ENCODE measurements at regions not wholly inside any gene's neighbourhood (a gene's known extent, or its start where the extent isn't known, plus 50 kb on each side); places are given as distances from the start of the nearest gene placed in this dataset.

GRCh38 chr1:81379430-81379829 is 421.3 kb upstream of the ADGRL2 start:
- Mint-ChIP-seq H3K9me3 (no peaks in the 10 kb centered on the region), H3K27me3 (no peaks in the 10 kb centered on the region), H3K36me3 (ENCODE audit: low read depth) (no peaks in the 10 kb centered on the region), H3K4me1 (no peaks in the 10 kb centered on the region), H3K27ac (no peak overlapping the region), H3K4me3 (no peak overlapping the region)
- ChIA-PET POLR2A (no interaction called here), CTCF (no interaction called here)
- DNase-seq = no peak

GRCh38 chr1:81377406-81377805 is 423.3 kb upstream of the ADGRL2 start:
- CTCF ChIA-PET = no interaction called here

GRCh38 chr1:81375884-81376548 is 424.7 kb upstream of the ADGRL2 start:
- Mint-ChIP-seq H3K9me3 (no peaks in the 10 kb centered on the region), H3K4me3 (no peak overlapping the region), H3K4me1 (no peaks in the 10 kb centered on the region), H3K36me3 (ENCODE audit: low read depth) (no peaks in the 10 kb centered on the region), H3K27ac (no peak overlapping the region), H3K27me3 (no peaks in the 10 kb centered on the region)
- no peak for DNase-seq
- ChIA-PET POLR2A (no interaction called here), CTCF (no interaction called here)

More at GRCh38 chr1:81377406-81377805, 423.3 kb upstream of the ADGRL2 start:
- no peak overlapping the region for H3K27ac Mint-ChIP-seq
- H3K9me3 Mint-ChIP-seq = no peaks in the 10 kb centered on the region
- no peaks in the 10 kb centered on the region for H3K4me1 Mint-ChIP-seq
- H3K4me3 Mint-ChIP-seq = no peak overlapping the region
- POLR2A ChIA-PET = no interaction called here
- no peaks in the 10 kb centered on the region for H3K27me3 Mint-ChIP-seq
- H3K36me3 Mint-ChIP-seq (ENCODE audit: low read depth) = no peaks in the 10 kb centered on the region
- no peak for DNase-seq

GRCh38 chr1:81374481-81374880 is 426.3 kb upstream of the ADGRL2 start:
- ChIA-PET CTCF (no interaction called here), POLR2A (no interaction called here)
- DNase-seq = no peak
- no peaks in the 10 kb centered on the region for H3K36me3 Mint-ChIP-seq (ENCODE audit: low read depth)
- no peaks in the 10 kb centered on the region for H3K27me3 Mint-ChIP-seq
- H3K27ac Mint-ChIP-seq = no peak overlapping the region
- no peaks in the 10 kb centered on the region for H3K4me1 Mint-ChIP-seq
- H3K9me3 Mint-ChIP-seq = no peaks in the 10 kb centered on the region
- no peak overlapping the region for H3K4me3 Mint-ChIP-seq

- Mint-ChIP-seq H3K27me3 (no peaks in the 10 kb centered on the region), H3K27ac (no peak overlapping the region), H3K4me1 (no peaks in the 10 kb centered on the region), H3K9me3 (no peaks in the 10 kb centered on the region), H3K4me3 (no peak overlapping the region), H3K36me3 (ENCODE audit: low read depth) (no peaks in the 10 kb centered on the region)
- DNase-seq = no peak
- CTCF ChIA-PET = no interaction called here
- POLR2A ChIA-PET = no interaction called here
These were observed 428.9 kb upstream of the ADGRL2 start for GRCh38 chr1:81371864-81372263.

- Mint-ChIP-seq H3K36me3 (ENCODE audit: low read depth) (no peaks in the 10 kb centered on the region), H3K27me3 (no peaks in the 10 kb centered on the region), H3K4me3 (no peak overlapping the region), H3K4me1 (no peaks in the 10 kb centered on the region), H3K9me3 (no peaks in the 10 kb centered on the region), H3K27ac (no peak overlapping the region)
- ChIA-PET POLR2A (no interaction called here), CTCF (no interaction called here)
- DNase-seq = no peak
These were observed 430.9 kb upstream of the ADGRL2 start for GRCh38 chr1:81369833-81370232.

GRCh38 chr1:81366173-81366572 is 434.6 kb upstream of the ADGRL2 start:
- no peaks in the 10 kb centered on the region for H3K27me3 Mint-ChIP-seq
- ChIA-PET POLR2A (no interaction called here), CTCF (no interaction called here)
- H3K4me1 Mint-ChIP-seq = no peaks in the 10 kb centered on the region
- H3K4me3 Mint-ChIP-seq = no peak overlapping the region
- no peak overlapping the region for H3K27ac Mint-ChIP-seq
- H3K36me3 Mint-ChIP-seq (ENCODE audit: low read depth) = no peaks in the 10 kb centered on the region
- DNase-seq = no peak
- H3K9me3 Mint-ChIP-seq = no peaks in the 10 kb centered on the region

GRCh38 chr1:81364088-81364487 is 436.6 kb upstream of the ADGRL2 start:
- POLR2A ChIA-PET = no interaction called here

GRCh38 chr1:81358151-81358550 is 442.6 kb upstream of the ADGRL2 start:
- Mint-ChIP-seq H3K4me3 (no peak overlapping the region), H3K4me1 (no peaks in the 10 kb centered on the region), H3K9me3 (no peaks in the 10 kb centered on the region), H3K27me3 (no peaks in the 10 kb centered on the region), H3K27ac (no peak overlapping the region), H3K36me3 (ENCODE audit: low read depth) (no peaks in the 10 kb centered on the region)
- DNase-seq = no peak
- ChIA-PET CTCF (no interaction called here), POLR2A (no interaction called here)

More at GRCh38 chr1:81364088-81364487, 436.6 kb upstream of the ADGRL2 start:
- Mint-ChIP-seq H3K27ac (no peak overlapping the region), H3K4me1 (no peaks in the 10 kb centered on the region), H3K27me3 (no peaks in the 10 kb centered on the region), H3K36me3 (ENCODE audit: low read depth) (no peaks in the 10 kb centered on the region), H3K9me3 (no peaks in the 10 kb centered on the region), H3K4me3 (no peak overlapping the region)
- no peak for DNase-seq
- CTCF ChIA-PET = no interaction called here

- Mint-ChIP-seq H3K27me3 (no peaks in the 10 kb centered on the region), H3K27ac (no peak overlapping the region), H3K4me3 (no peak overlapping the region), H3K36me3 (ENCODE audit: low read depth) (no peaks in the 10 kb centered on the region), H3K9me3 (no peaks in the 10 kb centered on the region), H3K4me1 (no peaks in the 10 kb centered on the region)
- POLR2A ChIA-PET = no interaction called here
- CTCF ChIA-PET = no interaction called here
- DNase-seq = no peak
These were observed 448.9 kb upstream of the ADGRL2 start for GRCh38 chr1:81351864-81352263.

- Mint-ChIP-seq H3K4me3 (no peak overlapping the region), H3K27ac (no peak overlapping the region), H3K27me3 (no peaks in the 10 kb centered on the region), H3K36me3 (ENCODE audit: low read depth) (no peaks in the 10 kb centered on the region), H3K4me1 (no peaks in the 10 kb centered on the region), H3K9me3 (no peaks in the 10 kb centered on the region)
- no peak for DNase-seq
- ChIA-PET POLR2A (no interaction called here), CTCF (no interaction called here)
These were observed 451.4 kb upstream of the ADGRL2 start for GRCh38 chr1:81349194-81349965.

GRCh38 chr1:81345110-81345509 is 455.6 kb upstream of the ADGRL2 start:
- Mint-ChIP-seq H3K4me3 (no peak overlapping the region), H3K9me3 (no peaks in the 10 kb centered on the region), H3K36me3 (ENCODE audit: low read depth) (no peaks in the 10 kb centered on the region), H3K27ac (no peak overlapping the region), H3K27me3 (no peaks in the 10 kb centered on the region), H3K4me1 (no peaks in the 10 kb centered on the region)
- ChIA-PET POLR2A (no interaction called here), CTCF (no interaction called here)
- no peak for DNase-seq

- Mint-ChIP-seq H3K4me3 (no peak overlapping the region), H3K36me3 (ENCODE audit: low read depth) (no peaks in the 10 kb centered on the region), H3K4me1 (no peaks in the 10 kb centered on the region), H3K27me3 (no peaks in the 10 kb centered on the region), H3K9me3 (no peaks in the 10 kb centered on the region), H3K27ac (no peak overlapping the region)
- ChIA-PET POLR2A (no interaction called here), CTCF (no interaction called here)
- DNase-seq = no peak
These were observed 460.5 kb upstream of the ADGRL2 start for GRCh38 chr1:81340239-81340638.

- H3K4me1 Mint-ChIP-seq = no peaks in the 10 kb centered on the region
- no peak overlapping the region for H3K27ac Mint-ChIP-seq
- DNase-seq = no peak
- no peaks in the 10 kb centered on the region for H3K9me3 Mint-ChIP-seq
- ChIA-PET CTCF (no interaction called here), POLR2A (no interaction called here)
- no peaks in the 10 kb centered on the region for H3K36me3 Mint-ChIP-seq (ENCODE audit: low read depth)
- no peaks in the 10 kb centered on the region for H3K27me3 Mint-ChIP-seq
- no peak overlapping the region for H3K4me3 Mint-ChIP-seq
These were observed 463.5 kb upstream of the ADGRL2 start for GRCh38 chr1:81337226-81337625.
